ENCODE measurements at regions not wholly inside any gene's neighbourhood (a gene's known extent, or its start where the extent isn't known, plus 50 kb on each side); places are given as distances from the start of the nearest gene placed in this dataset.

DNA sequence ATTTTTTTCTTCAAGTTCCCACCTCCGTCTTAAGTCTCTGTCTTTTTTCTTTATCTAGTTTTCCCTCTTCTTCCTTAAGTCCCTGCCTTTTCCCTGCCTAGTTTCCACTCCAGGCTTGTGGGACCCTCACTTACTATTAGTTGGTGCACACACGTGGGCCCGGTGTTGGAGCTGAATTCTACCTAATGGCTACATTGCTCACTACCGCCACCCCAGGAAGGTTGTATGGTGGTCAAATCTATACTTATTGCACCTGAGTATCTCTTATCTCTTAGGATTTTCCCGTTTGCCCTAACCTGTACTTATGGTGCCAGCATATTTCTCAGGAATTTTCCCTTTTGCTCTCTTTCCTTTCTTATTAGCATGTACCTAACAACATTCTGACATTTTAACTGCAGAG is 692.8 kb downstream of the EPM2A start:
- TF ChIP-seq, protein P1, sequence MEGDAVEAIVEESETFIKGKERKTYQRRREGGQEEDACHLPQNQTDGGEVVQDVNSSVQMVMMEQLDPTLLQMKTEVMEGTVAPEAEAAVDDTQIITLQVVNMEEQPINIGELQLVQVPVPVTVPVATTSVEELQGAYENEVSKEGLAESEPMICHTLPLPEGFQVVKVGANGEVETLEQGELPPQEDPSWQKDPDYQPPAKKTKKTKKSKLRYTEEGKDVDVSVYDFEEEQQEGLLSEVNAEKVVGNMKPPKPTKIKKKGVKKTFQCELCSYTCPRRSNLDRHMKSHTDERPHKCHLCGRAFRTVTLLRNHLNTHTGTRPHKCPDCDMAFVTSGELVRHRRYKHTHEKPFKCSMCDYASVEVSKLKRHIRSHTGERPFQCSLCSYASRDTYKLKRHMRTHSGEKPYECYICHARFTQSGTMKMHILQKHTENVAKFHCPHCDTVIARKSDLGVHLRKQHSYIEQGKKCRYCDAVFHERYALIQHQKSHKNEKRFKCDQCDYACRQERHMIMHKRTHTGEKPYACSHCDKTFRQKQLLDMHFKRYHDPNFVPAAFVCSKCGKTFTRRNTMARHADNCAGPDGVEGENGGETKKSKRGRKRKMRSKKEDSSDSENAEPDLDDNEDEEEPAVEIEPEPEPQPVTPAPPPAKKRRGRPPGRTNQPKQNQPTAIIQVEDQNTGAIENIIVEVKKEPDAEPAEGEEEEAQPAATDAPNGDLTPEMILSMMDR (IDR thresholded peaks at IDR 0.05), result no peak
- no peak for TF ChIP-seq POLR2A (IDR thresholded peaks at IDR 0.05)
